Stimulated activated CD4-positive, alpha-beta T cell treated with anti-CD3 and anti-CD28 coated beads, Interleukin-4, amount 100 ng/mL, for 1 hour (primary cell): ENCODE measurements at regions not wholly inside any gene's neighbourhood (a gene's known extent, or its start where the extent isn't known, plus 50 kb on each side); places are given as distances from the start of the nearest gene placed in this dataset.

Experiments
- DNase-seq: peaks from one replicate; pipeline ENCODE4 v3.0.0-alpha.2; 2020

DNA sequence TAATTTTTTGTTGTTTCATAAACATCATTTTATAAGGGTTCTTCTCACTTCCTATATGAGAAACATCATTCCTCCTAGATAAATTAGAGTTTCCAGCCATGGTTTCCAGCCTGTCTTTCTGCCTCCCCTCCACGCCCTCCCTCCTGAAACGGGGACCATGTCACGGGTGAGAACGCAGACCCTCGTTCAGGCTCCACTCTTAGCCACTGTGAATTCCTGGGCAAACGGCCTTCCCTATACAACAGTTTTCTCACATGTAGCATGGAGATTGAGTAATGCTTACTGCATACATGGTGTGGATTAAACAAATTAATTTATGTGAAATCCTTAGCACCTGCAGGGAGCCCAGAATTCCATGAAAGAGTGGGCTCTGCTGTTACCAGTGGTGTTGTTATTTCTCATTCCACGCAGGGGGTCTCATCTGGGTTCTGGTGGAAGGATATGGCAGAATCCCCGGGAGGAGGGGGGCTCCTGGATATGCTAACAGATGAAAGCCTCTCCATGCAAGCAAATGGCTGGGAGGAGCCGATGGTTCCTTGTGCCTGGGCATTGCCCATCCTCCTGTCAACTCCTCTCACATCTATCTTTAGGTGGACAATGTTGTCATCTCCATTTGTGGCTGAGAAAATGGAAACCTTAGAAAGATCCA, 54.0 kb upstream of the TWIST2 start:
- DNase-seq = no peak

- DNase-seq = no peak
These were observed 51.5 kb upstream of the TWIST2 start for GRCh38 chr2:238796223-238796885.

GRCh38 chr2:238797537-238797936, 50.3 kb upstream of the TWIST2 start:
- no peak for DNase-seq
